ENCODE measurements at regions not wholly inside any gene's neighbourhood (a gene's known extent, or its start where the extent isn't known, plus 50 kb on each side); places are given as distances from the start of the nearest gene placed in this dataset.

DNA sequence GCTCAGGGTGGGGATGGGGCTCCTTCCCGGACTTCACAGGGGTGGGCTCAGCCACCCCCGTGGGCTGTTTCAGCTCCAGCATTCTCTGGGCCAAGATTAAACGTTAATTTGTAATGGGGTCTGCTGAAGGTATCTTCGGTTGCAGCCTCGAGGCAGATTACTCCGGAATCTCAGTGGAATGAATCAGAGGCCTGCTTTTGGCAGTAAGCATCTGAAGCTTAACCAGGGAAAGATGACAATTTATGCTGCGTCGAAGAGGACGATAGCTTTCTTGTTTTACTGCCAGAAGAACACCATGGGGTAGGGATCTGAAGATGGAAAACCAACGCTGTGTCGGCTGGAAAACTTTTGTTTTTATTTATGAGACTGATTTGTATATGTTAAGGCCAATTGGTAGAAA lies 129.2 kb upstream of the MSX1 start:
- ChIA-PET CTCF (interaction anchor here (0.5 kb wide), 1 partner anchor 223 kb away, joined by 8 read pairs; no protein-coding TSS in a partner anchor), POLR2A (no interaction called here)
- no peak for DNase-seq (ENCODE audit: low read depth, low spot score)
- no peak overlapping the region for H3K4me3 ChIP-seq (ENCODE audit: low read depth, low read length)
- peaks cover 15% of the 10 kb centered on the region for H3K27me3 ChIP-seq (ENCODE audit: control insufficient read depth, insufficient read depth, low read length)
- H3K9me3 ChIP-seq (ENCODE audit: control insufficient read depth, insufficient read depth, low read length): peaks cover 19% of the 10 kb centered on the region
- H3K27ac ChIP-seq (ENCODE audit: low read depth, low read length): no peak overlapping the region
- no peak for TF ChIP-seq CTCF (IDR thresholded peaks at IDR 0.05; ENCODE audit: low read depth, low read length)

- POLR2A ChIA-PET: no interaction called here
- CTCF ChIA-PET: no interaction called here
- no peak for DNase-seq (ENCODE audit: low read depth, low spot score)
- Histone ChIP-seq H3K27ac (ENCODE audit: low read depth, low read length) (no peak overlapping the region), H3K4me3 (ENCODE audit: low read depth, low read length) (no peak overlapping the region), H3K27me3 (ENCODE audit: control insufficient read depth, insufficient read depth, low read length) (peaks cover 16% of the 10 kb centered on the region), H3K9me3 (ENCODE audit: control insufficient read depth, insufficient read depth, low read length) (peaks cover 22% of the 10 kb centered on the region)
- no peak for TF ChIP-seq CTCF (IDR thresholded peaks at IDR 0.05; ENCODE audit: low read depth, low read length)
These were observed 130.3 kb upstream of the MSX1 start for GRCh38 chr4:4729206-4729605.

- peaks cover 27% of the 10 kb centered on the region for H3K9me3 ChIP-seq (ENCODE audit: control insufficient read depth, insufficient read depth, low read length)
- peaks cover 16% of the 10 kb centered on the region for H3K27me3 ChIP-seq (ENCODE audit: control insufficient read depth, insufficient read depth, low read length)
- no peak for TF ChIP-seq CTCF (IDR thresholded peaks at IDR 0.05; ENCODE audit: low read depth, low read length)
- H3K4me3 ChIP-seq (ENCODE audit: low read depth, low read length): no peak overlapping the region
- ChIA-PET POLR2A (no interaction called here), CTCF (no interaction called here)
- no peak overlapping the region for H3K27ac ChIP-seq (ENCODE audit: low read depth, low read length)
- no peak for DNase-seq (ENCODE audit: low read depth, low spot score)
These were observed 131.9 kb upstream of the MSX1 start for GRCh38 chr4:4727536-4727935.

DNA sequence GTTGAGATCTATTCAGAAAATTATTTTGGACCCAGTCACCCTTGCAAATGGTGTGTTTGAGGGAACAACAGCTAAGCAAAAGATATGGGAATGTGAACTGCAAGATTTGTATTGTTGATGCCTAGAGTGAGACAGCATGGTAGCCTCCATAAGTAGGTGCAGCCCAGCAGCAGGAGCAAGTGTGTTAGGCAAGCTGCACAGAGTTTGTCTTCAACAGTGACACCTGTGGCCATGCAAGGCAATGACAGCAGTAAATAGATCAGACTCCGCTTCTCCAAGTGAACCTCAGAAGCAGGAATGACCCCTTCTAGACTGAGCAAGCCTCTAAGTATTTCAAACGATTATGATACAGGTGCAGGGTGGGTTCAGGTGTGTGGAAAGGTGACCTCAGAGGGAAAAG lies 133.4 kb upstream of the MSX1 start:
- no peak for DNase-seq (ENCODE audit: low read depth, low spot score)
- H3K9me3 ChIP-seq (ENCODE audit: control insufficient read depth, insufficient read depth, low read length): peaks cover 27% of the 10 kb centered on the region
- POLR2A ChIA-PET: no interaction called here
- H3K27me3 ChIP-seq (ENCODE audit: control insufficient read depth, insufficient read depth, low read length): peaks cover 12% of the 10 kb centered on the region
- no peak overlapping the region for H3K27ac ChIP-seq (ENCODE audit: low read depth, low read length)
- 0 out of 2 replicates have a peak, but pooled peaks have one; percentile 24 for TF ChIP-seq CTCF (IDR thresholded peaks at IDR 0.05; ENCODE audit: low read depth, low read length)
- CTCF ChIA-PET: interaction anchor here (0.6 kb wide), 1 partner anchor 176 kb away, joined by 9 read pairs; no protein-coding TSS in a partner anchor
- H3K4me3 ChIP-seq (ENCODE audit: low read depth, low read length): no peak overlapping the region

DNA sequence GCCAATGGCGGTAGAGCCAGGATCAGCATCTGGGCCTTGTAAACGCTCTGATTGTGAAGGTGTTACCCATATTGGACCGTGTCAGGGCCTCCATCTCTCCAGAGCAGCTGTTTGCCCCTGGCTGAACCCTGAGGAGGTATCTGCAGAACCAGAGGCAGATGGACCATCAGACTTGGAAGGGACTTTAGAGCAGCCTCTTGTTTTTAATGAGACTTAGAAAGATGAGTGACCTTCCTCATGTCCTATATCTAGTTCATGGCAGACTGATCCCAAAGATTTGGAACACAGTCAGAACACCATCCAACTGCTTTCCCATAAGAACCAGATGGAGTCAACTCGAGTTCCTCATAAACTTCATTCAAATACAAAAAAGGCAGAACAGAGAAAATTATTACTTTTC lies 135.1 kb upstream of the MSX1 start:
- no peak overlapping the region for H3K27ac ChIP-seq (ENCODE audit: low read depth, low read length)
- no peak overlapping the region for H3K4me3 ChIP-seq (ENCODE audit: low read depth, low read length)
- no peak for DNase-seq (ENCODE audit: low read depth, low spot score)
- peaks cover 16% of the 10 kb centered on the region for H3K27me3 ChIP-seq (ENCODE audit: control insufficient read depth, insufficient read depth, low read length)
- TF ChIP-seq CTCF (IDR thresholded peaks at IDR 0.05; ENCODE audit: low read depth, low read length): no peak
- ChIA-PET CTCF (no interaction called here), POLR2A (no interaction called here)
- peaks cover 27% of the 10 kb centered on the region for H3K9me3 ChIP-seq (ENCODE audit: control insufficient read depth, insufficient read depth, low read length)

Data from AG04450 (cell line).